CD4-positive, CD25-positive, alpha-beta regulatory T cell (primary cell): ENCODE measurements at regions not wholly inside any gene's neighbourhood (a gene's known extent, or its start where the extent isn't known, plus 50 kb on each side); places are given as distances from the start of the nearest gene placed in this dataset.

Experiments used
- ATAC-seq, 2 donors: fragments of 150-1000 bp; cut with Tn5 transposase; one replicate each; pipeline ENCODE4 v1.10.0; 2021; ENCODE audit warnings: low read depth in 2 of 2, moderate number of reproducible peaks in 2 of 2, moderate library complexity in 1 of 2
- DNase-seq, 3 donors: peaks; one replicate each; pipeline versions ENCODE4 v3.0.0 to v3.0.0-alpha.2; 2012 to 2022; ENCODE audit warnings: mixed read lengths in 1 of 3
- H3K27ac ChIP-seq: one replicate; pipeline ENCODE4 v1.7.0; 2013; ENCODE audit warnings: mild to moderate bottlenecking, low read length; ENCODE audit not compliant: insufficient read depth, poor library complexity, severe bottlenecking
- H3K27me3 ChIP-seq: one replicate; pipeline ENCODE4 v1.7.0; 2013; ENCODE audit warnings: low read length; ENCODE audit not compliant: control insufficient read depth, insufficient read depth
- H3K36me3 ChIP-seq: one replicate; pipeline ENCODE4 v1.7.0; 2013; ENCODE audit warnings: mild to moderate bottlenecking, low read length, moderate library complexity; ENCODE audit not compliant: control insufficient read depth, insufficient read depth
- H3K4me1 ChIP-seq: 2 replicates; pipeline ENCODE4 v1.7.0; 2013; ENCODE audit warnings: mild to moderate bottlenecking, low read length; ENCODE audit not compliant: insufficient read depth, control insufficient read depth, poor library complexity, severe bottlenecking
- H3K4me3 ChIP-seq: one replicate; pipeline ENCODE4 v1.7.0; 2013; ENCODE audit warnings: low read depth, mild to moderate bottlenecking, low read length, moderate library complexity
- H3K9me3 ChIP-seq, 2 experiments: 1 replicate in 1 of 2; 2 replicates in 1 of 2; pipeline ENCODE4 v1.7.0; 2013; ENCODE audit warnings: low read length in 2 of 2, mild to moderate bottlenecking in 1 of 2, moderate library complexity in 1 of 2; ENCODE audit not compliant: control insufficient read depth in 2 of 2
- H3K27ac Mint-ChIP-seq, 3 donors: one replicate each; pipeline ENCODE4 v1.8.0; 2020 to 2022; ENCODE audit warnings: mild to moderate bottlenecking in 3 of 3, mixed read lengths in 3 of 3, moderate library complexity in 2 of 3
- H3K27me3 Mint-ChIP-seq: one replicate; pipeline ENCODE4 v1.8.0; 2022; ENCODE audit warnings: mild to moderate bottlenecking, mixed read lengths
- H3K36me3 Mint-ChIP-seq: one replicate; pipeline ENCODE4 v1.8.0; 2020; ENCODE audit warnings: mixed read lengths
- H3K4me1 Mint-ChIP-seq, 4 donors: one replicate each; pipeline ENCODE4 v1.8.0; 2020 to 2022; ENCODE audit warnings: mixed read lengths in 4 of 4, mild to moderate bottlenecking in 1 of 4
- H3K4me3 Mint-ChIP-seq, 4 donors: one replicate each; pipeline ENCODE4 v1.8.0; 2020 to 2022; ENCODE audit warnings: mild to moderate bottlenecking in 4 of 4, mixed read lengths in 4 of 4, moderate library complexity in 3 of 4
- H3K9me3 Mint-ChIP-seq, 7 donors: one replicate each; pipeline ENCODE4 v1.8.0; 2020 to 2022; ENCODE audit warnings: mixed read lengths in 7 of 7, mild to moderate bottlenecking in 3 of 7, moderate library complexity in 2 of 7

DNA sequence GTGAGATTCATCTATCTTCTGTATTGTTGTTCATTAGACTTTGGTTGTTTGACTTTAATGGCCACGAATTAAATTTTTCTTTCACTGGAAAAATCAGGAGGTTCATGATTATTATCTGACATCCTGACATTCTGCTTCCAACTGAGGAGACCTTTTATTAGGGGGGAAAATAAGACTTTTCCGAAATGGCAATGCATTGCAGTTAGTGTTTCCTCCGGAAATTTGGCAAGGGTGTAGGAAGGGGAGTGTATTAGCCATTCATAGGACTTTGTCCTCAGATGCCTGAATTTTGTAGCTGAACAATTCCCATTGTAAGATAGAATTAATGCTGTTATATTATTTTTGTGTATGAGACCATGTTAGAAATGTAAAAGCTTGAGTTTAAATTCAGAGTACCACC is 450.6 kb upstream of the TGFBR2 start:
- H3K9me3 Mint-ChIP-seq = peaks cover 0 to 1% (median 0%) of the 10 kb centered on the region in 7 donors
- H3K4me1 Mint-ChIP-seq = no peaks in the 10 kb centered on the region
- Histone ChIP-seq H3K36me3 (no peaks in the 10 kb centered on the region), H3K27me3 (no peaks in the 10 kb centered on the region), H3K4me3 (no peak overlapping the region), H3K27ac (no peak overlapping the region), H3K4me1 (no peaks in the 10 kb centered on the region), H3K9me3 (no peaks in the 10 kb centered on the region)
- H3K4me3 Mint-ChIP-seq = no peak overlapping the region
- no peak for DNase-seq
- H3K27me3 Mint-ChIP-seq = peaks cover 4% of the 10 kb centered on the region
- no peak for ATAC-seq
- no peaks in the 10 kb centered on the region for H3K36me3 Mint-ChIP-seq
- H3K27ac Mint-ChIP-seq = no peak overlapping the region

DNA sequence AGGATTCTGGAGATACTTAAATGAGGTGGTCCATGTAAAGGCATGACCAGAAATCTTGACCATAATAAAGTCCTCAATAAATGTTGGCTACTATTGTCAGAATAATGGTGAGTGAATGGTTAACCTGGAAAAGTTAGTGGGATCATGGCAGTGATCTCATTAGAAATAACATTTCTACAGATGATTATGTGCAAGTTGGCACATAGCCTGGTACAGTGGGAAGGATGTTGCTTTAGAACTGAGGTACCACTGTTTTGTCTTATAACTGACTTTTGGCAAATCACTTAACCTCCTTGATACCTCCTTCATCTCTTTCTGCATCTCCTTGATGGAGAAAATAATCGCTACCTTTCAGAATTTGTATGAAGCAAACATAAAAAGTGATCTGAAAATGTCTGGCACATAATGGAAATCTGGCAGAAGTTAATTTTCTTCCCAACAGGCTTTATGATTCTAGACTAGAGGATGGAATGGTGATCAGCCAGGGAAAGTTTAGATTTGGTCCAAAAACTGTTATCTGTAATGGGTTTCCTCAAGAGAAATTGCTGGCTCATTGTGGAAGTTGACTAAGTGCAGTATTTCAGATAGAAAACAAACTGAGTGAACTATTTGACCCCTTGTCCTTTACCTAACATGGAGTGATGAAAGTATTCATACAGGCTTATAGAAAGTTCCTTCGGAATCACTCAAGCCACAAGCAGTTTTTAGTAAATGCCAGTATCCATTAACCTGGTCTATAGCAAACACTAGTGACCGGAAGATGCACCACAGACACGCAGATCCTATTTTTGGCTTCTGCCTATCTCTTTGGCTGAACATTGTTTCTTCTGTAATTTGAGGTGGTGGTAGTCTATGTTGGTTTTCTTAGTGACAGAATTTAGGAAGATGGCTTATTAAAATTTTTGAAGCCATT is 449.6 kb upstream of the TGFBR2 start:
- H3K9me3 ChIP-seq = no peaks in the 10 kb centered on the region
- Mint-ChIP-seq H3K9me3 (peaks cover 0 to 1% (median 0%) of the 10 kb centered on the region in 7 donors), H3K4me1 (no peaks in the 10 kb centered on the region), H3K4me3 (no peak overlapping the region), H3K27ac (peak overlapping the region in 1 of 3 donors; percentile 53), H3K27me3 (no peaks in the 10 kb centered on the region), H3K36me3 (no peaks in the 10 kb centered on the region)
- no peaks in the 10 kb centered on the region for H3K27me3 ChIP-seq
- ATAC-seq = no peak
- no peaks in the 10 kb centered on the region for H3K36me3 ChIP-seq
- no peak overlapping the region for H3K4me3 ChIP-seq
- no peaks in the 10 kb centered on the region for H3K4me1 ChIP-seq
- no peak for DNase-seq
- H3K27ac ChIP-seq = no peak overlapping the region

DNA sequence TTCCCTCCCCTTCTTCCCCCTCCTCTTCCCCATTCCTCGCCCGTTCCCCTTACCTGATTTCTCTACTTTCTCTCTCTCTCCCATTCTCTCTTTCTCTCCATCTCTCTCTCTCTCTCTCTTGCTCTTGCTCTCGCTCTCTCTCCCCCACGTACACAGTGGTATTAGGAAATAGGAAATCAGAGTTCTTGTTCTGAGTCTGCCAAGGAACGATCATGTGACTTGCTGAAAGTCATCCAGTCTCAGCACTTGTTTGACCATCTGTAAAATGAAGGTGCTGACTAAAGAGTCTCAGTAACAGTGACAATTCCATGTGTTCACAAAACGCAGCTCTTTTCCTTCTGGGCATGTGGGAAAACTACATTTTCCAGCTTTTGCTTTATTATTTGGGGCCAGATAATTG is 445.0 kb upstream of the TGFBR2 start:
- Mint-ChIP-seq H3K4me1 (no peaks in the 10 kb centered on the region), H3K4me3 (no peak overlapping the region), H3K36me3 (no peaks in the 10 kb centered on the region), H3K27ac (no peak overlapping the region), H3K9me3 (peaks cover 0 to 7% (median 1%) of the 10 kb centered on the region in 7 donors), H3K27me3 (no peaks in the 10 kb centered on the region)
- ATAC-seq = no peak
- no peaks in the 10 kb centered on the region for H3K36me3 ChIP-seq
- no peak overlapping the region for H3K27ac ChIP-seq
- H3K27me3 ChIP-seq = no peaks in the 10 kb centered on the region
- no peak for DNase-seq
- H3K4me3 ChIP-seq = no peak overlapping the region
- no peaks in the 10 kb centered on the region for H3K9me3 ChIP-seq
- H3K4me1 ChIP-seq = no peaks in the 10 kb centered on the region

DNA sequence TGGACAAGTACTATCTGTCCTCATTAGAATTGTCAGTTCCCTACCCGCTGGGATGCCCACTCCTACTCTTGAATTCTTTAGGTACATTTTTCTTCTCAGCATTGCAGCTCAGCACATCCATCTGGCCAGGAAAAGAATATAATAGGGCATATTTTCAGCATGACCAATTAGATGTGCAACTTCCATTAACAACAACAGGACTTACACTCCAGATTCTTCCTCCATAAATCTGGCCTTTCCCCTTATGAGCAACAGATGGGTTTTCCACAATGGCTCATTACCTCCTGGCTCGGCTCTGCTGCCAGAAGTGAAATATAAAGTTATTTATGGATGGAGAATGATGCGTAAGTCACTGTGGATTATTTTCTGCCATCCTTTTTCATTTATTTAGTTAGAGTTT is 443.8 kb upstream of the TGFBR2 start:
- H3K9me3 ChIP-seq = no peaks in the 10 kb centered on the region
- no peaks in the 10 kb centered on the region for H3K36me3 Mint-ChIP-seq
- H3K4me1 Mint-ChIP-seq = no peaks in the 10 kb centered on the region
- ATAC-seq = no peak
- DNase-seq = no peak
- H3K27me3 Mint-ChIP-seq = no peaks in the 10 kb centered on the region
- no peaks in the 10 kb centered on the region for H3K27me3 ChIP-seq
- H3K36me3 ChIP-seq = no peaks in the 10 kb centered on the region
- H3K4me3 ChIP-seq = no peak overlapping the region
- peaks cover 0 to 10% (median 1%) of the 10 kb centered on the region in 7 donors for H3K9me3 Mint-ChIP-seq
- H3K4me3 Mint-ChIP-seq = no peak overlapping the region
- H3K4me1 ChIP-seq = no peaks in the 10 kb centered on the region
- H3K27ac Mint-ChIP-seq = no peak overlapping the region
- H3K27ac ChIP-seq = no peak overlapping the region

DNA sequence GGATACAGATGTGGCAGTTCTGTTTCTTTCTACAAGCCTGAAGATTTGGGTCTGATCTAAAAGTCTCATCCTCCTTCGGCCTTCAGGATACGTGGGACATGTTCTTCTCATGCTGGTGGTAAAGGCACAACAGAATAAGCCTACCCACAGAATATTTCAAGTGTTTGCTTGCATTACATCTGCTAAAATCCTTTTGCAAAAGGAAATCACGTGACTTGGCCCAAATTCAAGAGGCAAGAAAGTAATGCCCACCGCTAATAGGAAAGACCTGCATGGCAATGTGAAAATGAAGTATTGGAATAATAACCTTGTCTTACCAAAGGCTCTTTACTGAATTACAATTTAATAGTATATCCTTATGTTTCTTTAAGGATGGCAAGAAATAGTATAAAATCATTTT is 439.9 kb upstream of the TGFBR2 start:
- no peak overlapping the region for H3K27ac Mint-ChIP-seq
- H3K9me3 Mint-ChIP-seq = peaks cover 0 to 10% (median 0%) of the 10 kb centered on the region in 7 donors
- H3K4me3 ChIP-seq = no peak overlapping the region
- DNase-seq = no peak
- H3K36me3 Mint-ChIP-seq = no peaks in the 10 kb centered on the region
- no peaks in the 10 kb centered on the region for H3K36me3 ChIP-seq
- no peaks in the 10 kb centered on the region for H3K27me3 Mint-ChIP-seq
- H3K9me3 ChIP-seq = no peaks in the 10 kb centered on the region
- no peak for ATAC-seq
- no peaks in the 10 kb centered on the region for H3K4me1 Mint-ChIP-seq
- H3K4me1 ChIP-seq = no peaks in the 10 kb centered on the region
- no peak overlapping the region for H3K27ac ChIP-seq
- no peaks in the 10 kb centered on the region for H3K27me3 ChIP-seq
- H3K4me3 Mint-ChIP-seq = no peak overlapping the region

DNA sequence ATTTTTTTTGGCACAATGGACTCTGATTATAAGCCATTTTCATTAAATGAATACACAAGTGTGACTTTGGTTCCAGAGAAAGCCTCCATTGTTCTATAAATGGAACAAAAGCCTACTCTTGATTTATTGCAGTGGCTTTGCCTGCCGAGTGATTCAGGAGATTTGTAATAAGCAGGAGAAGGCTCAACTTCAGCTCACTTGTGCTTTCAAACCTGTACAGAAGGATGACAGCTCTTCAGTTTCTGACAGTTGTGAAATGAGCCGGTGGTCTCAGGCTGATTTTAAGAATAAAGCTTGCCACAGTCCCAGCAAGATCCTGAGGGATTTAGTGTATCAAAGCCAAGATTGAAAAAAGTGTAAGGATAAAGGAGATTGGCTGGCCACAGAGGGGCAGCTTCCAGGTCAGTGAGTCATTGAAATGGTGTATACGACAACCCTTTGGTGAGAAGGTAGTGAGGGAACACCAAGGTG is 438.8 kb upstream of the TGFBR2 start:
- Histone ChIP-seq H3K27me3 (no peaks in the 10 kb centered on the region), H3K9me3 (no peaks in the 10 kb centered on the region), H3K36me3 (no peaks in the 10 kb centered on the region), H3K4me3 (no peak overlapping the region), H3K27ac (no peak overlapping the region), H3K4me1 (no peaks in the 10 kb centered on the region)
- DNase-seq (no peak), ATAC-seq (no peak)
- no peaks in the 10 kb centered on the region for H3K36me3 Mint-ChIP-seq
- H3K4me1 Mint-ChIP-seq = no peaks in the 10 kb centered on the region
- H3K27me3 Mint-ChIP-seq = no peaks in the 10 kb centered on the region
- no peak overlapping the region for H3K27ac Mint-ChIP-seq
- H3K9me3 Mint-ChIP-seq = peaks cover 0 to 10% (median 0%) of the 10 kb centered on the region in 7 donors
- no peak overlapping the region for H3K4me3 Mint-ChIP-seq

DNA sequence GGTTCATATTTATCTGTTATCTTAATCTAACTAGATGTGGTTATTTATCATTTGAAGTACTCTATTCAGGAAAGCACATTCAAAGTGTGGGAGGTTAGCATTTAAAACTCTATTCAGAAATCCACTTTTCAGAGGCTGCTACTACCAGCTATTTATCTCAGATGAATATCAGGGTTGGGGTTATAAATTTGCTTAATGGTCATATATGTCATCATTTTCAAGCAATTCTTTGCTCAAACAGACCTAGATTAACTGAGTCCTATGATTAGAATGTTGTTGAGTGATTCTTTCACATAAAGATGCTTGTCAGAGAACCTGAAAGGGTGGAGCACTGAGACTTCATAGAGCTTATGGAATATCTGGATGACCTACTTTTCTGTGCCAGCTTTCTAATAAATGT is 436.9 kb upstream of the TGFBR2 start:
- no peaks in the 10 kb centered on the region for H3K9me3 ChIP-seq
- DNase-seq (no peak), ATAC-seq (no peak)
- no peaks in the 10 kb centered on the region for H3K27me3 ChIP-seq
- H3K27ac ChIP-seq = no peak overlapping the region
- no peaks in the 10 kb centered on the region for H3K36me3 ChIP-seq
- Mint-ChIP-seq H3K9me3 (peaks cover 0 to 10% (median 0%) of the 10 kb centered on the region in 7 donors), H3K27ac (no peak overlapping the region), H3K36me3 (no peaks in the 10 kb centered on the region), H3K4me3 (no peak overlapping the region), H3K27me3 (no peaks in the 10 kb centered on the region), H3K4me1 (no peaks in the 10 kb centered on the region)
- H3K4me1 ChIP-seq = no peaks in the 10 kb centered on the region
- no peak overlapping the region for H3K4me3 ChIP-seq
